ENCODE measurements at regions not wholly inside any gene's neighbourhood (a gene's known extent, or its start where the extent isn't known, plus 50 kb on each side); places are given as distances from the start of the nearest gene placed in this dataset.

DNA sequence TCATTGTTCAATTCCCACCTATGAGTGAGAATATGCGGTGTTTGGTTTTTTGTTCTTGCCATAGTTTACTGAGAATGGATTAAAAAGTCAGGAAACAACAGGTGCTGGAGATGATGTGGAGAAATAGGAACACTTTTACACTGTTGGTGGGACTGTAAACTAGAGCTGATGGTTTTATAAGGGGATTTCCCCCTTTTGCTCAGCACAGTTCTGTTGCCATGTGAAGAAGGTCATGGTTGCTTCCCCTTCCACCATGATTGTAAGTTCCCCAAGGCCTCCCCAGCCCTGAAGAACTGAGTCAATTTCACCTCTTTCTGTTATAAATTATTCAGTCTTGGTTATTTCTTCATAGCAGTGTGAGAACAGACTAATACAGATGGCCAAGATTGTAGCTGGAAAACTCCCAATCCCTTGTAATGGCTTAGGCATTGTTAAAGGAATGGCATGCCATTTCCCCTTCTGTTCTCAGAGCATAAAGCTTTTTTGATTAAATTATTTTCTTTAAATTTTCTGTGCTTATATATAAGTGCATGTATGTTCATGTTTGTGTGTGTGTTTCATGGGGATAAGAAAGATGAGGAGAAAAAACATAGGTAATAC is 144.8 kb downstream of the BACH1 start:
- no peak for DNase-seq

DNA sequence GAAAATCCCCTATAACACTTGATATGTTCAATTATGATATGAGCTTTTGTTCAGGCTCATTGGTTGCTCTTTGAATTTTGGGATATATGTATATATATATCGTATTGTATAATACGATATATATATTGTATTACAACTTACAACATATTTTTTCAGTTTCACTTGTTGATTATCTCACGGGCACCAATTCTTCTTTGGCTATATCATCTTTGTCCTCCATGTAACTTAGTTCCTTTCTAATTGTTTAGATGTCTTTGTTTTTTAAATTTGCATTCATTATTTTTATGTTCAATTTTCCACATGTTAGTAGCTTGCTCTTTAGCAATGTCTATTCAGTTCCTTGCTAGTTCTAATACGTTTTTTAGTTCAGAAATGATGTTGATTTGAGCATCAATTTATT is 150.0 kb downstream of the BACH1 start:
- DNase-seq = no peak

DNA sequence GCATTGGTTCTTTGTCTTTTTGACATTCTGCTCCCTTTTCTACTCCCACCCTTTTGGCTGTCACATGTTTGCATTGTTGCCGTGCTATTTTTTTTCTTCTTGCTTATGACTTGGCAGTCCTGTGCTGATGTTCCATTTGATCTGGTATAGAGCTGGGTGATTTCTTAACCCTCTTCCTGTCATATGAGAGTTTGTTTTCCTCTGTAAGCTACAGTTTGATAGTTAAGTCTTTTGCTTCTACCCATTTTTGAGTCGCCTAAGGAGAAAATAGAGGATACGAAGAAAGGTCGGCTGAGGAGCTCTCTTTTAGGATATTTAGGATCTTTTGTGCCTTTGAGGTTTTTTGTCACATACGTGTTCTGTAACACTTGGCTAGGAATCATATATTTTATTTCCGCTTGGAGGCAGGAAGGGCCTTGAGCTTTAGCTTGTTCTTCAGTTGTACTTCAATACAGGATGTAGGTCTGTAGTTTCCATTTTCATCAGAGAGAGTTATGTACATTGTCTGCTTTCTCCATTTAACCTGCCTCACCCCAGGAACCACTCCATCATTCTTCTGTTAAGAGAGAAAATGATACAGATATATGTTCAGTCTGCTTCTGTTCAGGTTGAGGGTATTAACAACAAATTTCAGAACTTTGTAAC is 150.7 kb downstream of the BACH1 start:
- DNase-seq = no peak

DNA sequence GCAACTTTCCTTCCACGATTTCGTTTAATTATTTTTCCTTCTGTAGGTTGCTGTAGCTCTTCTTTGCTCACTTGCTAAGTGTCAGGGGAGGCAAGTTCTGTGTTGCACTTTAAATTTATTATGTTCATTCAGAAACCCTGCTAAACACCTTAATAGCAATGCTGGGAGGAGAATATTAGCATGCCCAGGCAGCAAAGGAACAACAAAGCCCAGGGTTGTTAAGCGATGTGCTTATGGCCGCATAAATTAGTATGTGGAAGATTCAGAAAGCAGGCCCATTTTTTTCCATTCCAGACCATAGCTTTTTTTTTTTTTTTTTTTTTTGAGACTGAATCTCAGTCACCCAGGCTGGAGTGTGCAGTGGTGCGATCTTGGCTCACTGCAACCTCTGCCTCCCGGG is 151.3 kb downstream of the BACH1 start:
- DNase-seq = no peak

DNA sequence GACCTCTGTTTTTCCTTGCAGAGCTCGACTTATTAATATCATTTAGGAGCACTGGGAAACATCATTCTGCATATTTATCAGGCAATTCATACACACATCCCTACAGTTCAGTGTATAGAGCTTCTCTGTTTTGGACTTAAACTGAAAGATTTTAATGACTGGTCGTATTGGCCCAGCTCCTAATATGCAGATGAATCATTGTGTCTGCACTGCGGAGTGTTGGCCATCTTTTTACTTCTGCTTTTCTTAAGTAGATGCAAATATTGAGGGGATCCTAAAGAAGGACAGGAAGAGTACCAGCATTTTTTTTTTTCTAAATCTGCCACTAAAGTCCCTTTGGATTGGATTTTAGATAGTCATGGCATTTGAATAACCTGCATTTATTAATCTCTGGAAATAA is 154.8 kb downstream of the BACH1 start:
- no peak for DNase-seq

DNA sequence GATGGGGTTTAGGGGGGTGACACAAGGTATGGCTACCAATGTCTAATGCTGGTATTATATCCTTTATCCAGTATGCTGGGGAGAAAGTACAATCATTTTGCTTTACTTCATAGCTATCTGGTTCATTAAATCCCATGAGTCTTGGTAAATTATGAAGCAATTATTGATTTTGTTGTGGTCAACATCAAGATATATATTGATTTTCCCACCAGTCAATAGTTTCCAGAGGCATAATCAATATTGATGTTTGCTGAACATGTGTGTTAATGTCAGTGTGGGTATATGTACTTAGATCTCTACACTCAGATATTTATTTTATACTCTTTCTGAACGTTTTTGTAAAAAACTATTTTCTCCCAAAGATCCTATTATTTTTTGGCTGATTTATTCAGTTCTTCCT is 155.5 kb downstream of the BACH1 start:
- DNase-seq = no peak

DNA sequence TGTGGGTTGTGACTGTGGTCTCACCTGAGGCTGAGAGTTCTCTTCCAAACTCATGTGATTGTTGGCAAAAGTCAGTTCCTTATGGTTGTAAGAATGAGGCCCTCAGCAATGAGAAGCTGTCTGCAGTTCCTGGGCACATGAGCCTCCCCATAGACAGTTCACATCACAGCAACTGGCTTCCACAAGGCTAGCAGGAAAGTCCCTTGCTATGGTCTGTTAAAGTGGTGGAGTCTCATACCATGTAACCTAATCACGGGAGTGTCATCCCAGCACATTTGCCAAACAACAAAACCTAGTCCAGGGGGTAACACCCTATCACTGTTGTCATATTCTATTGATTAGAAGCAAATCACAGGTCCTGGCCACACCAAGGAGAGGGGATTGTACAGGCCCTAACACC is 163.8 kb downstream of the BACH1 start:
- no peak for DNase-seq

DNA sequence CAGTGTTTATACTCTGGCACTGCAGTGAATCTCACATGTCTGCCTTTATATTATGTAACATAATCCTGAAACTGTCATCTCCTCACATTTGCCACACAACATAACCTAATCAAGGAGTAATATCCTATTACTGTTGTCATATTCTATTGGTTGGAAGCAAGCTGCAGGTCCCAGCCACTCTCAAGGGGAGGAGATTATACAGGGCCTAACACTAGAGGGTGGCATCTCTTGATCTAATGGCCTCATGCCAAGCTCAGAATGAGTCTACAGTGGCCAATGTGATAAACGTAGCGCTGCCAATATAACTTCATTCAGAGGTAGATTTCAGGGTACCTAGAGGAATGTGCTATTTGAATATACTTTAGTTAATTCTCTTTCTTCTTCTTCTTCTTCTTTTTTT is 166.8 kb downstream of the BACH1 start:
- peak; percentile 67 for DNase-seq

DNA sequence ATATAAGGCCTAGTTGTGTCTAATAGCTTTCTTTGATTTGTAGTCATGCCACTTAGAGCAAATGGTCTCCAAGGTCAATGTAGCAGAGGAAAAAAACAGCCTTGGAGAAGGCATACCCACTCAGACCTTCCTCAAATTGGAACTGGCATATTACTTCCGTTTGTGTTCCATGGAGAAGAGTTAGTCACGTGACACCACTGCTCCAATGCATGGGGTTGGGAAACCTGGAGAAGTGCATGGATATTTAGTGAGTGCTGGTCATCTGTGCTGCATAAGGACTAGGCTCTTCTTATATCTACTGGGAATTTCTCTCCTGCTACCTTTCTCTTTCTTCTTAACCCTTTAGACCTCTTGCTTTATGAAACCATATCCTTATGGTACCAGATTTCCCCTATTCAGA is 167.8 kb downstream of the BACH1 start:
- DNase-seq = no peak

DNA sequence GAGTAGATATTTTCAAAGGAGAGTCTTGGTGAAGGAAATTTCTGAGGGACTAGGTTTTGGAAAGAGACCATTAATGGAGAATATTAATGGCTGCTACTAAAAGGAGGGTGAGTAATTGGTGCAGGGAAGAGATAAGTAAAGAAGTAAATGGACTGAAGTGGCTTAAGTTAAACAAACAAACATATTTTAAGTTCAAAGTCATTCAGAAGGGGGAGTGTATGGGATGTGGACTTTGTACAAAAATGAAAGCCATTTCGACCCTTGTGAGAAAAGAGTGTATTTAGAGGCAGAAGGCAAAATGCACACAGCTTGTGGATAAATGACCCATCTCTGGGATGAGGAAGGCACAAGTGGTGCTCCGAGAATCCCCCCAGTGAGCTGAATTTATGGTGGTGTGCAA is 171.7 kb downstream of the BACH1 start:
- DNase-seq = no peak

DNA sequence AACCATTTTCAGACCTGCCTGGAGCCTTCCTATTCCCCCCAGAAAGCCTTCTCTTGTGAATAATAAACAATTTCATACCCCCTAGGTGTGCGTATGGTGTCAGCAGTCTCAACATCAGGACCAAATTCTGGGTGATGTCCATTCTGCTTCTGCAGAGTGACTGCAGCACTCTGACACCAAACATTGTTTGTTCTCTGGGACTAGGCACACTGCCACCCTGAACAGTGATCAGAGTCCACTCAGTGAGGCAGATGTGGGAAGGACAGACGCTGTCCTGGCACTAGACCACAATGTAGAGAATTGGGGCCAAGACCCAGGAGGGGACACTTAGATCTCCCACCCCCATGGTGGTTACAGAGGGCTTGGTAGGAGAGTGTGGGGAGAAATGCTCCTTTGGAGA is 175.1 kb downstream of the BACH1 start:
- no peak for DNase-seq

DNA sequence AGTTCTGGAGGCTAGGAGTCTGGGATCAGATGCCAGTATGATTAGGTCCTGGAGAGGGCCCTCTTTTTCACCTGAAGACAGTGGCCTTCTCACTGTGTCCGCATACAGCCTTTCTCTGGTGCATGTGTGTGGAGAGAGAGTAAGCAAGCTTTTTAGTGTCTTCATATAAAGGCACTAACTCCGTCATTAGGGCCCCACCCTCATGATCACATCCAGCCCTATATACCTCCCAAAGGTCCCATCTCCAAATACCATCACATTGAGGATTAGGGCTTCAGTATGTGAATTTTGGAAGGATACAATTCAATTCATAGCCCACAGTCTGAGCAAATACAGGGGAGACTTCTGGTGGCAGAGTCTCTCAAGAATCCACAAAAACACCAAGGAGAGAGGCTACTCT is 176.6 kb downstream of the BACH1 start:
- no peak for DNase-seq

DNA sequence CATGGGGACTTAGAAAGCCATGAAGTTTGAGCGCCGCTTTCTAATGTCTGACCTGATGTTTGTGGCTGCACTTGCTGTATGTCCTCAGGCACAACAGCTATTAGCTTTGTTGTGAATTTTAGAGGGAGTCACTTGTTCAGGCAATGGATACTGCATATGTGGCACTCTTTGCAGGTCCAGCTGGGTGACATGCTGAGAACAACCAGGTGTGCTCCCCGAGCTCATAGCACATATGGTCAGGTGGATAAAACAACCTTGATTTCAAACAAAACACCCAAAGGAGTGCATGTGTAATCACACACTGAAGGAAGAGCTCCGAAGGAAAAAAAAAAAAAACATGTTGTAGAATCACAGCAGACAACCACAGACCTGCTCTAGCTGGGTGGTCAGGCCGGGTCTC is 178.6 kb downstream of the BACH1 start:
- DNase-seq = no peak

DNA sequence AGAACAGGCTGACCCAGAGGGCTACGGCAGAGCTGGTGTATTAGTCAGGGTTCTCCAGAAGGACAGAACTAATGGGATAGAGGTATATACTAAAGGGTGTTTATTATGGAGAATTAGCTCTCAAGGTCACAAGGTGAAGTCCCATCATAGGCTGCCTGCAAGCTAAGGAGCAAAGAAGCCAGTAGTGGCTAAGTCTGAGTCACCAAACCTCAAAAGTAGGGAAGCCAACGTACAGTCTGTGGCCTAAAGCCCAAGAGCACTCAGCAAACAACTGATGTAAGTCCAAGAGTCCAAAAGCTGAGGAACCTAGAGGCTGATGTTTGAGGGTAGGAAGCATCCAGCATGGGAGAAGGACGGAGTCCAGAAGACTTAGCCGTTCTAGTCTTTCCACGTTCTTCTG is 179.2 kb downstream of the BACH1 start:
- DNase-seq = no peak

DNA sequence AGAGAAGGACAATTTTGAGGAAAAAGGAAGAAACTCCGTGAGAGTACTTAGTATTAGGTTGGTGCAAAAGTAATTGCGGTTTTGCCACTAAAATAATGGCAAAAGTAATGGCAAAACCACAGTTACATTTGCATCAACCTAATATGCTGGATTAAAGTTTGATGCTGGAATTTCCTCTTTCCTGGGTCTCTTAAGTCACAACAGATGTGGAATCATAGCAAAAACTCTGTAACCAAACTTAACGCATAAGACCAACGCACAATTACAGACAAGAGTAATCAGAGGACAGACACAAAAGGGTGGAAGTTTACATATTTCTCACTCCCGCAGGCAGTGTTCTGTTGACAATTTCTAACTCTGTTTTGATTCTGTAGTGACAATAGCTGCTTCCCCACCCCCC is 182.4 kb downstream of the BACH1 start:
- no peak for DNase-seq

DNA sequence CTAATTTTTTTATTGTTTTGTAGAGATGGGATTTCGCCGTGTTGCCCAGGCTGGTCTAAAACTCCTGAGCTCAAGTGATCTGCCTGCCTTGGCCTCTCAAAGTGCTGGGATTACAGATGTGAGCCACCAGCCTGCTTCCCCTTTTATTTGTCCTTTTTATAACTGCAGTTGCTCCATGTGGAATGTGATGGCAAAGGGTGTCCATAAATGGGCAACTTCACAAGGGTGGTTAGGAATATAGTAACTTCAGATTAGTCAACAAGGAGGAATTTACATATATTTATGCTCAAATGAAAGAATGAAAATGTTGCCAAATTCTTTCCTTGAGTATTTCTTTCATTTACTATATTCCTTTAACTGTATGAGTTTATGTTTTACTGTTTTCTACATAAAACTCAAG is 182.9 kb downstream of the BACH1 start:
- no peak for DNase-seq

DNA sequence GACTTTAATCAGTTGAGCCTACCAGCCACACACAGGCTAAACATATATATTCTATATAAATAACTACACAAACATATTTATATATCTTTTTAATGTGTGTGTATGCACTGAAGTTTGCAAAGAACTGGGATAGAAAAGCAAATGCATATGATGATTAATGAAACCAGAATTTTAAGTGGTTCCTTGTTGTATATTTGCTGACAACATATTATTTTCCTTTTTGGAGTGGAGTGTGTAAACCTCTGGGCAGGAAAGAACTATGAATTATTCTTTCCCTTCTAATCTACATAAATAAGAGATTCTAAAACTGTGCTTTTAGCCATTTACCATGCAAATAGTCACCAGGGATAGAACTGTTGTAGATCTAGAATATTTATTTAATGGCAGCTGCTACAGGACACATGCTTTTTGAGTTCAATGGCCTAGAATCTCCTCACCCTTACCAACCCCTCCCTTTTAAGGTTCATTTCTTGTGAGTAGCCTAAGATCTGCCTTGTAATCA is 187.6 kb downstream of the BACH1 start:
- DNase-seq = no peak
